MM.1S (cell line): ENCODE measurements at regions not wholly inside any gene's neighbourhood (a gene's known extent, or its start where the extent isn't known, plus 50 kb on each side); places are given as distances from the start of the nearest gene placed in this dataset.

Experiments
- DNase-seq: peaks from one replicate; pipeline ENCODE4 v3.0.0-alpha.2; 2015
- H2AFZ ChIP-seq: fragments of 300-600 bp; sonication (generic); 2 replicates; pipeline ENCODE4 v1.6.0; 2016; ENCODE audit warnings: antibody characterized with exemption, low read length
- H3F3A ChIP-seq: fragments of 300-600 bp; sonication (generic); 2 replicates; pipeline ENCODE4 v1.6.1; 2016; ENCODE audit warnings: mild to moderate bottlenecking, antibody characterized with exemption, low read length, moderate library complexity, mixed read lengths; ENCODE audit not compliant: insufficient read depth
- H3K27ac ChIP-seq: fragments of 300-600 bp; sonication (generic); 2 replicates; pipeline ENCODE4 v1.5.1; 2016; ENCODE audit warnings: mild to moderate bottlenecking, low read length
- H3K27me3 ChIP-seq: fragments of 300-600 bp; sonication (generic); replicated peaks from 2 replicates; pipeline ENCODE4 v1.6.0; 2016; ENCODE audit warnings: low read length; ENCODE audit not compliant: insufficient read depth
- H3K36me3 ChIP-seq: fragments of 300-600 bp; sonication (generic); replicated peaks from 2 replicates; pipeline ENCODE4 v1.6.1; 2016; ENCODE audit warnings: mild to moderate bottlenecking, low read length, mixed read lengths; ENCODE audit not compliant: insufficient read depth
- H3K4me1 ChIP-seq: fragments of 300-600 bp; sonication (generic); 2 replicates; pipeline ENCODE4 v1.6.1; 2016; ENCODE audit warnings: low read length, mixed read lengths
- H3K4me2 ChIP-seq: fragments of 300-600 bp; sonication (generic); 2 replicates; pipeline ENCODE4 v1.6.0; 2016; ENCODE audit warnings: low read depth, low read length
- H3K4me3 ChIP-seq: fragments of 300-600 bp; sonication (generic); 2 replicates; pipeline ENCODE4 v1.5.1; 2016; ENCODE audit warnings: low read length, mixed read lengths
- H3K79me2 ChIP-seq: fragments of 300-600 bp; sonication (generic); 2 replicates; pipeline ENCODE4 v1.6.1; 2016; ENCODE audit warnings: mixed run types, low read length, mixed read lengths
- H3K9ac ChIP-seq: fragments of 300-600 bp; sonication (generic); 2 replicates; pipeline ENCODE4 v1.6.1; 2016; ENCODE audit warnings: low read length, mixed read lengths
- H3K9me2 ChIP-seq: fragments of 300-600 bp; sonication (generic); replicated peaks from 2 replicates; pipeline ENCODE4 v1.6.1; 2016; ENCODE audit warnings: mild to moderate bottlenecking, low read length, mixed read lengths; ENCODE audit not compliant: insufficient read depth
- H3K9me3 ChIP-seq: fragments of 300-600 bp; sonication (generic); replicated peaks from 2 replicates; pipeline ENCODE4 v1.6.1; 2016; ENCODE audit warnings: mild to moderate bottlenecking, low read length, mixed read lengths; ENCODE audit not compliant: insufficient read depth
- H4K20me1 ChIP-seq: fragments of 300-600 bp; sonication (generic); 2 replicates; pipeline ENCODE4 v1.6.1; 2016; ENCODE audit warnings: mild to moderate bottlenecking, low read length, moderate library complexity, mixed read lengths; ENCODE audit not compliant: insufficient read depth
- EZH2 ChIP-seq: fragments of 300-600 bp; sonication (generic); optimal IDR thresholded peaks from 2 replicates; pipeline ENCODE3; 2017; ENCODE audit warnings: low read depth, mild to moderate bottlenecking, antibody characterized with exemption, low read length, mixed read lengths
- EZH2phosphoT487 ChIP-seq: fragments of 300-600 bp; sonication (generic); IDR thresholded peaks from 2 replicates; pipeline ENCODE4 v1.6.1; 2018; ENCODE audit warnings: antibody characterized with exemption, low read length
- TF ChIP-seq, protein P1 (sequence below): fragments of 300-600 bp; sonication (generic); IDR thresholded peaks from 2 replicates; pipeline ENCODE4 v1.5.1; 2016; ENCODE audit warnings: antibody characterized with exemption, low read length, mixed read lengths

DNA sequence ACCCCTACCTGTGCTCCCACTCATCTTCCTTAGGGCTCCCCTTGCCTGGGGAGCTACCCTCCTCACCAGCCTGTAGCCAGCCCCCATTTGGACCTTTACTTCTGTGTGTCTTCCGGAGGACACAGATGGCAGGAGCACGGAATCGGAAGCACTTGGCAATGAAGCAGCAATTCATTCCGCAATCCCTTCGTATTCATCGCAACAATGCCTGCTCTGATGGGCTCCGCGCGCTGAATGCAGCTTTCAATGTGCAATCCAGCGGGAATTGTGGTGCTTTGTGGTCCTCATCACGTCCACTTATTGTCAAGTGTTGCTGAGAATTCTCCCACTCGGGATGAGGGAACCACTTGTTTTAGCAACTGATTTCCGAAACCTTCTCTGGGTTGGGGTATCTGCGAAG, 336.0 kb downstream of the DHX35 start:
- no peaks in the 10 kb centered on the region for H3F3A ChIP-seq
- no peak overlapping the region for H3K4me2 ChIP-seq
- no peak overlapping the region for H3K9ac ChIP-seq
- H3K79me2 ChIP-seq, result no peaks in the 10 kb centered on the region
- no peak overlapping the region for H3K4me3 ChIP-seq
- no peak for DNase-seq
- TF ChIP-seq EZH2 (no peak), EZH2phosphoT487 (no peak)
- TF ChIP-seq, protein P1, sequence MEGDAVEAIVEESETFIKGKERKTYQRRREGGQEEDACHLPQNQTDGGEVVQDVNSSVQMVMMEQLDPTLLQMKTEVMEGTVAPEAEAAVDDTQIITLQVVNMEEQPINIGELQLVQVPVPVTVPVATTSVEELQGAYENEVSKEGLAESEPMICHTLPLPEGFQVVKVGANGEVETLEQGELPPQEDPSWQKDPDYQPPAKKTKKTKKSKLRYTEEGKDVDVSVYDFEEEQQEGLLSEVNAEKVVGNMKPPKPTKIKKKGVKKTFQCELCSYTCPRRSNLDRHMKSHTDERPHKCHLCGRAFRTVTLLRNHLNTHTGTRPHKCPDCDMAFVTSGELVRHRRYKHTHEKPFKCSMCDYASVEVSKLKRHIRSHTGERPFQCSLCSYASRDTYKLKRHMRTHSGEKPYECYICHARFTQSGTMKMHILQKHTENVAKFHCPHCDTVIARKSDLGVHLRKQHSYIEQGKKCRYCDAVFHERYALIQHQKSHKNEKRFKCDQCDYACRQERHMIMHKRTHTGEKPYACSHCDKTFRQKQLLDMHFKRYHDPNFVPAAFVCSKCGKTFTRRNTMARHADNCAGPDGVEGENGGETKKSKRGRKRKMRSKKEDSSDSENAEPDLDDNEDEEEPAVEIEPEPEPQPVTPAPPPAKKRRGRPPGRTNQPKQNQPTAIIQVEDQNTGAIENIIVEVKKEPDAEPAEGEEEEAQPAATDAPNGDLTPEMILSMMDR, result no peak
- no peaks in the 10 kb centered on the region for H3K9me2 ChIP-seq
- no peak overlapping the region for H3K27ac ChIP-seq
- H3K36me3 ChIP-seq, result no peaks in the 10 kb centered on the region
- no peaks in the 10 kb centered on the region for H3K9me3 ChIP-seq
- H3K4me1 ChIP-seq, result no peaks in the 10 kb centered on the region
- no peaks in the 10 kb centered on the region for H3K27me3 ChIP-seq
- H4K20me1 ChIP-seq, result no peaks in the 10 kb centered on the region
- H2AFZ ChIP-seq, result no peak overlapping the region

DNA sequence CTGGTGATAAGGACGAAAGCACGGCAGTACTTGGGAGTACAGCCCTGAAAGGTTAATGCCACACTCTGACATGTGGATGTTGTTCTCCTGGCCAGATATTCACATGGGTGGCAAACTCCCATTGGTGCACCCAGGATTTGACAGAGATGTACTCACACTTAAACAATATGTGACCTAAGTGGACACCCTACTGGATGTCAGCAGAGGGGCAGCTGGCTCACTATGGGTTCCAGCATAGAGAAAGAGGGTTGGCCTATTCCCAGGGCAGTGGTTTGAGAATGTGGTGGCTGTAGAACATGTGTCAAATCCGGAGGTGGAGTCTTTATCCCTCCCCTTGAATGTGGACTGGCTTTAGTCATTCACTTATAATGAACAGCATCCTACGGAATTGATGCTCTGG, 333.2 kb downstream of the DHX35 start:
- H3K27me3 ChIP-seq, result no peaks in the 10 kb centered on the region
- no peak overlapping the region for H2AFZ ChIP-seq
- H3K4me3 ChIP-seq, result no peak overlapping the region
- H3K4me2 ChIP-seq, result no peak overlapping the region
- TF ChIP-seq EZH2phosphoT487 (no peak), EZH2 (no peak)
- TF ChIP-seq, protein P1, result no peak
- H3F3A ChIP-seq, result no peaks in the 10 kb centered on the region
- H3K9me3 ChIP-seq, result no peaks in the 10 kb centered on the region
- H3K4me1 ChIP-seq, result no peaks in the 10 kb centered on the region
- no peaks in the 10 kb centered on the region for H3K9me2 ChIP-seq
- H3K9ac ChIP-seq, result no peak overlapping the region
- H3K79me2 ChIP-seq, result no peaks in the 10 kb centered on the region
- DNase-seq, result no peak
- no peaks in the 10 kb centered on the region for H3K36me3 ChIP-seq
- no peak overlapping the region for H3K27ac ChIP-seq
- no peaks in the 10 kb centered on the region for H4K20me1 ChIP-seq

DNA sequence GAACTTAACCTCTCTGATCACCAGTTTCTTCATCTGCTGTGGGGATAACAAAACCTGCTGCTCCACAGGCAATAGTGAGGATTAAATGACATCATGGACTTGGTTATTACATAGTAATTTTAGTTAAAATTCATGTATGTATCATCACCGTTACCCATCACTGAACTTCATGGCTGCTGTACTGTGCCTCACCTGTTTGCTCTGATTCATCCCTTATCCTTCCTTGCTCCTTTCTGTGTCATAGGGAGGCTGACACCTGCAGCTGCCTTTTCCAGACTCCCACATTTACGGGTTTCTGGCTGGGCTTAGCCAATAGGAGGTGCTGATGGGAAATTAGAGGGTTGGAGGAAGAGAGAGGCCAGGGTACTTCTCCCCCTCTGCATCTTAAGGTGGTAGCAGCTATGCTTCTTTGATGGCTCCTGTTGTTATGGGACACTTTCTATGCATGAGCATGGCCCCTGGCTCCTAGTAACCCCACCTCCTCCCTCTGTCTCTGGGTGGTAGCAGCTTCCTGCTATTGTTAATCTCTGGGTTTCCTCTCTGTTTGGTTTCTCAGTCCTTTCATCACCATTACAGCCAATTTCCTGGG, 332.1 kb downstream of the DHX35 start:
- TF ChIP-seq, protein P1, result no peak
- TF ChIP-seq EZH2 (no peak), EZH2phosphoT487 (no peak)
- DNase-seq, result no peak
- Histone ChIP-seq H3K9me2 (no peaks in the 10 kb centered on the region), H3K9ac (no peak overlapping the region), H2AFZ (no peak overlapping the region), H3K9me3 (no peaks in the 10 kb centered on the region), H3K36me3 (no peaks in the 10 kb centered on the region), H3K4me2 (no peak overlapping the region), H3F3A (no peaks in the 10 kb centered on the region), H3K4me1 (no peaks in the 10 kb centered on the region), H3K27me3 (no peaks in the 10 kb centered on the region), H3K4me3 (no peak overlapping the region), H3K27ac (no peak overlapping the region), H3K79me2 (no peaks in the 10 kb centered on the region), H4K20me1 (no peaks in the 10 kb centered on the region)
